HEK293 (cell line): ENCODE measurements at regions not wholly inside any gene's neighbourhood (a gene's known extent, or its start where the extent isn't known, plus 50 kb on each side); places are given as distances from the start of the nearest gene placed in this dataset.
"Not testable (repeated sequence)": the region's sequence is repeated elsewhere in the genome, so short reads cannot be mapped to it uniquely, and the experiment has no call there.

Source experiments
- CTCF ChIA-PET: fragments of 350-600 bp; formaldehyde crosslinking; extraction: SDS; loops from one replicate; lab custom pipeline; 2021; ENCODE audit warnings: antibody characterized with exemption; lab: Yijun Ruan, JAX
- POLR2A ChIA-PET: fragments of 300-600 bp; formaldehyde crosslinking; extraction: SDS; loops from one replicate; lab custom pipeline; 2020; ENCODE audit warnings: antibody characterized with exemption, inconsistent platforms; lab: Yijun Ruan, JAX
- H3K27ac ChIP-seq: fragments of 200-500 bp; sonication (Bioruptor generic); 2 replicates; pipeline ENCODE4 v1.5.1; 2014; ENCODE audit warnings: low read depth, low read length, control low read depth, inconsistent platforms; ENCODE audit errors: extremely low read depth
- H3K36me3 ChIP-seq, 2 experiments: fragments of 200-500 bp in 1 of 2; sonication (Bioruptor generic) in 1 of 2; 1 replicate in 1 of 2; 2 replicates in 1 of 2; pipeline ENCODE4 v1.5.1; 2014 to 2017; ENCODE audit warnings: inconsistent platforms in 2 of 2, low read length in 2 of 2; ENCODE audit not compliant: control insufficient read depth in 2 of 2, insufficient read depth in 1 of 2
- H3K4me1 ChIP-seq: fragments of 200-500 bp; sonication (Bioruptor generic); 2 replicates; pipeline ENCODE4 v1.5.1; 2014; ENCODE audit warnings: mild to moderate bottlenecking, low read length, inconsistent platforms; ENCODE audit not compliant: control insufficient read depth, insufficient read depth
- H3K4me3 ChIP-seq: 2 replicates; pipeline ENCODE4 v1.5.1; 2011; ENCODE audit warnings: low read depth, mild to moderate bottlenecking, control low read depth, low read length, moderate library complexity
- H3K9me3 ChIP-seq: fragments of 200-500 bp; sonication (Bioruptor generic); 2 replicates; pipeline ENCODE4 v1.5.1; 2014; ENCODE audit warnings: low read depth, low read length, inconsistent platforms; ENCODE audit not compliant: control insufficient read depth, insufficient read depth
- BCL11B ChIP-seq: fragments of 450-650 bp; formaldehyde crosslinking; IDR thresholded peaks from 2 replicates; pipeline ENCODE4 v1.5.1; 2016; ENCODE audit warnings: low read depth, missing biosample characterization, missing genetic modification characterization
- GLI4 ChIP-seq: fragments of 450-650 bp; formaldehyde crosslinking; IDR thresholded peaks from 2 replicates; pipeline ENCODE4 v1.5.1; 2016; ENCODE audit warnings: missing biosample characterization, missing genetic modification characterization
- HOXA7 ChIP-seq: sonication (generic); formaldehyde crosslinking; IDR thresholded peaks from 2 replicates; pipeline ENCODE4 v1.8.1; 2022; ENCODE audit warnings: missing genetic modification reagents, borderline replicate concordance
- IKZF3 ChIP-seq: fragments of 450-650 bp; IDR thresholded peaks from 2 replicates; pipeline ENCODE4 v1.5.0; 2018; ENCODE audit warnings: missing biosample characterization, mild to moderate bottlenecking, missing genetic modification characterization, moderate library complexity
- KLF9 ChIP-seq: fragments of 450-650 bp; formaldehyde crosslinking; IDR thresholded peaks from 2 replicates; pipeline ENCODE4 v1.5.1; 2016; ENCODE audit warnings: missing biosample characterization, missing genetic modification characterization, low read depth
- PRDM6 ChIP-seq: fragments of 450-650 bp; formaldehyde crosslinking; IDR thresholded peaks from 2 replicates; pipeline ENCODE4 v1.5.1; 2017; ENCODE audit warnings: missing biosample characterization, missing genetic modification characterization
- YY2 ChIP-seq: fragments of 450-650 bp; formaldehyde crosslinking; IDR thresholded peaks from 2 replicates; pipeline ENCODE4 v1.5.1; 2016; ENCODE audit warnings: missing biosample characterization, missing genetic modification characterization
- ZEB2 ChIP-seq: fragments of 450-650 bp; formaldehyde crosslinking; IDR thresholded peaks from 2 replicates; pipeline ENCODE4 v1.5.1; 2016; ENCODE audit warnings: missing biosample characterization, missing genetic modification characterization
- ZFP69B ChIP-seq: fragments of 450-650 bp; formaldehyde crosslinking; IDR thresholded peaks from 2 replicates; pipeline ENCODE4 v1.5.1; 2016; ENCODE audit warnings: missing biosample characterization, missing genetic modification characterization
- ZNF175 ChIP-seq: fragments of 450-650 bp; formaldehyde crosslinking; IDR thresholded peaks from 2 replicates; pipeline ENCODE4 v1.5.1; 2016; ENCODE audit warnings: missing biosample characterization, missing genetic modification characterization
- ZNF202 ChIP-seq: fragments of 450-650 bp; formaldehyde crosslinking; IDR thresholded peaks from 2 replicates; pipeline ENCODE4 v1.5.1; 2016; ENCODE audit warnings: missing biosample characterization, missing genetic modification characterization, borderline replicate concordance
- ZNF335 ChIP-seq: fragments of 450-650 bp; formaldehyde crosslinking; conservative IDR thresholded peaks from 2 replicates; pipeline ENCODE4 v1.5.1; 2016; ENCODE audit warnings: missing biosample characterization, missing genetic modification characterization
- ZNF354C ChIP-seq: fragments of 450-650 bp; formaldehyde crosslinking; IDR thresholded peaks from 2 replicates; pipeline ENCODE4 v1.5.1; 2016; ENCODE audit warnings: missing biosample characterization, missing genetic modification characterization, low read depth, borderline replicate concordance
- ZNF398 ChIP-seq: fragments of 450-650 bp; formaldehyde crosslinking; IDR thresholded peaks from 2 replicates; pipeline ENCODE4 v1.5.1; 2017; ENCODE audit warnings: missing biosample characterization, missing genetic modification characterization
- ZNF416 ChIP-seq: fragments of 450-650 bp; formaldehyde crosslinking; IDR thresholded peaks from 2 replicates; pipeline ENCODE4 v1.5.1; 2016; ENCODE audit warnings: missing biosample characterization, missing genetic modification characterization
- ZNF426 ChIP-seq: fragments of 450-650 bp; formaldehyde crosslinking; IDR thresholded peaks from 2 replicates; pipeline ENCODE4 v1.5.1; 2017; ENCODE audit warnings: missing biosample characterization, missing genetic modification characterization, mild to moderate bottlenecking, inconsistent platforms, moderate library complexity
- ZNF514 ChIP-seq: fragments of 450-650 bp; formaldehyde crosslinking; IDR thresholded peaks from 2 replicates; pipeline ENCODE4 v1.5.1; 2016; ENCODE audit warnings: missing biosample characterization, missing genetic modification characterization
- ZNF596 ChIP-seq: fragments of 450-650 bp; IDR thresholded peaks from 2 replicates; pipeline ENCODE4 v1.5.0; 2018; ENCODE audit warnings: missing biosample characterization, mild to moderate bottlenecking, missing genetic modification characterization, moderate library complexity
- ZNF600 ChIP-seq: fragments of 450-650 bp; formaldehyde crosslinking; IDR thresholded peaks from 2 replicates; pipeline ENCODE4 v1.5.1; 2016; ENCODE audit warnings: missing biosample characterization, missing genetic modification characterization
- ZNF677 ChIP-seq: fragments of 450-650 bp; IDR thresholded peaks from 2 replicates; pipeline ENCODE4 v1.5.0; 2018; ENCODE audit warnings: missing biosample characterization, mild to moderate bottlenecking, missing genetic modification characterization, moderate library complexity
- ZNF707 ChIP-seq: fragments of 450-650 bp; formaldehyde crosslinking; IDR thresholded peaks from 2 replicates; pipeline ENCODE4 v1.5.1; 2016; ENCODE audit warnings: missing biosample characterization, missing genetic modification characterization
- ZNF777 ChIP-seq: fragments of 450-650 bp; formaldehyde crosslinking; IDR thresholded peaks from 2 replicates; pipeline ENCODE4 v1.5.1; 2017; ENCODE audit warnings: missing biosample characterization, missing genetic modification characterization, borderline replicate concordance
- ZSCAN16 ChIP-seq: fragments of 450-650 bp; formaldehyde crosslinking; IDR thresholded peaks from 2 replicates; pipeline ENCODE4 v1.5.1; 2016; ENCODE audit warnings: missing biosample characterization, missing genetic modification characterization
- TF ChIP-seq, protein P1 (sequence below): fragments of 450-650 bp; formaldehyde crosslinking; IDR thresholded peaks from 2 replicates; pipeline ENCODE4 v1.5.1; 2016; ENCODE audit warnings: missing biosample characterization, missing genetic modification characterization
- TF ChIP-seq, protein P2 (sequence below): fragments of 450-650 bp; formaldehyde crosslinking; IDR thresholded peaks from 2 replicates; pipeline ENCODE4 v1.5.1; 2016; ENCODE audit warnings: missing biosample characterization, missing genetic modification characterization

DNA sequence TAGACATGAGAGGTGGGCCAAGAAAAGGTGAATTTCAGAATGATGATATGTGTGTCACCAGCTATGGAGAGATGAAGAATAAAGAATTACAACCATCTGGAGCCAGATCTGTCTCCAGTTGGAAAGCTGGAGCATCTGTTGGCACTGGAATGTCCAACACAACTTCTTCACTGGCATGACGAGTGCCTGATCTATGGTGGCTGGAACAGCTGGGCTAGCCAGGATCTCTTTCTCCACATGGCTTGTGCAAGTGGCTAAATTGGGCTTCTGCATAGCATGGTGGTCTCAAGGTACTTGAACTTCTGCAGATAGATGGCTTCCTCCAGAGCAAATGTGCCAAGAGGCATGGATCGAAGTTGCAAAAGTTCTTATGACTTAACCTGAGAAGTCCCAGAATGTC is 256.1 kb upstream of the NCAM1 start:
- ChIA-PET POLR2A (no interaction called here), CTCF (no interaction called here)
- no peaks in the 10 kb centered on the region for H3K4me1 ChIP-seq
- TF ChIP-seq, protein P1, sequence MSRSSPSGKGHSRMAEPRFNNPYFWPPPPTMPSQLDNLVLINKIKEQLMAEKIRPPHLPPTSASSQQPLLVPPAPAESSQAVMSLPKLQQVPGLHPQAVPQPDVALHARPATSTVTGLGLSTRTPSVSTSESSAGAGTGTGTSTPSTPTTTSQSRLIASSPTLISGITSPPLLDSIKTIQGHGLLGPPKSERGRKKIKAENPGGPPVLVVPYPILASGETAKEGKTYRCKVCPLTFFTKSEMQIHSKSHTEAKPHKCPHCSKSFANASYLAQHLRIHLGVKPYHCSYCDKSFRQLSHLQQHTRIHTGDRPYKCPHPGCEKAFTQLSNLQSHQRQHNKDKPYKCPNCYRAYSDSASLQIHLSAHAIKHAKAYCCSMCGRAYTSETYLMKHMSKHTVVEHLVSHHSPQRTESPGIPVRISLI (tag by site-specific recombination), result no peak
- TF ChIP-seq YY2 (tag by site-specific recombination) (no peak), ZNF596 (no peak), ZNF416 (tag by site-specific recombination) (no peak), GLI4 (tag by site-specific recombination) (no peak)
- no peaks in the 10 kb centered on the region for H3K36me3 ChIP-seq
- no peak overlapping the region for H3K4me3 ChIP-seq
- H3K9me3 ChIP-seq, result no peaks in the 10 kb centered on the region
- no peak overlapping the region for H3K27ac ChIP-seq

GRCh38 chr11:112706863-112707262 is 254.4 kb upstream of the NCAM1 start:
- CTCF ChIA-PET, result no interaction called here

GRCh38 chr11:112714340-112714739 is 246.9 kb upstream of the NCAM1 start:
- H3K27ac ChIP-seq, H3K4me3 ChIP-seq, POLR2A ChIA-PET, H3K9me3 ChIP-seq, H3K36me3 ChIP-seq, CTCF ChIA-PET, H3K4me1 ChIP-seq: not testable (repeated sequence)

More at GRCh38 chr11:112706863-112707262, 254.4 kb upstream of the NCAM1 start:
- TF ChIP-seq ZNF202 (tag by site-specific recombination), result no peak
- no peak for TF ChIP-seq ZFP69B
- TF ChIP-seq ZNF426 (tag by site-specific recombination), result no peak
- no peak for TF ChIP-seq HOXA7
- TF ChIP-seq ZNF600, result no peak
- no peak for TF ChIP-seq ZEB2 (tag by site-specific recombination)
- no peak for TF ChIP-seq IKZF3 (tag by site-specific recombination)
- H3K9me3 ChIP-seq, result no peaks in the 10 kb centered on the region
- no peak overlapping the region for H3K27ac ChIP-seq
- no peaks in the 10 kb centered on the region for H3K4me1 ChIP-seq
- no peaks in the 10 kb centered on the region for H3K36me3 ChIP-seq
- H3K4me3 ChIP-seq, result no peak overlapping the region
- POLR2A ChIA-PET, result no interaction called here

GRCh38 chr11:112715056-112715455 is 246.2 kb upstream of the NCAM1 start:
- no peak overlapping the region for H3K27ac ChIP-seq
- POLR2A ChIA-PET, result no interaction called here
- no peaks in the 10 kb centered on the region for H3K9me3 ChIP-seq
- H3K4me1 ChIP-seq, result no peaks in the 10 kb centered on the region
- no peaks in the 10 kb centered on the region for H3K36me3 ChIP-seq
- CTCF ChIA-PET, result no interaction called here
- no peak overlapping the region for H3K4me3 ChIP-seq
- no peak for TF ChIP-seq ZNF335 (tag by site-specific recombination)
- TF ChIP-seq, protein P2, sequence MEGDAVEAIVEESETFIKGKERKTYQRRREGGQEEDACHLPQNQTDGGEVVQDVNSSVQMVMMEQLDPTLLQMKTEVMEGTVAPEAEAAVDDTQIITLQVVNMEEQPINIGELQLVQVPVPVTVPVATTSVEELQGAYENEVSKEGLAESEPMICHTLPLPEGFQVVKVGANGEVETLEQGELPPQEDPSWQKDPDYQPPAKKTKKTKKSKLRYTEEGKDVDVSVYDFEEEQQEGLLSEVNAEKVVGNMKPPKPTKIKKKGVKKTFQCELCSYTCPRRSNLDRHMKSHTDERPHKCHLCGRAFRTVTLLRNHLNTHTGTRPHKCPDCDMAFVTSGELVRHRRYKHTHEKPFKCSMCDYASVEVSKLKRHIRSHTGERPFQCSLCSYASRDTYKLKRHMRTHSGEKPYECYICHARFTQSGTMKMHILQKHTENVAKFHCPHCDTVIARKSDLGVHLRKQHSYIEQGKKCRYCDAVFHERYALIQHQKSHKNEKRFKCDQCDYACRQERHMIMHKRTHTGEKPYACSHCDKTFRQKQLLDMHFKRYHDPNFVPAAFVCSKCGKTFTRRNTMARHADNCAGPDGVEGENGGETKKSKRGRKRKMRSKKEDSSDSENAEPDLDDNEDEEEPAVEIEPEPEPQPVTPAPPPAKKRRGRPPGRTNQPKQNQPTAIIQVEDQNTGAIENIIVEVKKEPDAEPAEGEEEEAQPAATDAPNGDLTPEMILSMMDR (tag by site-specific recombination), result no peak
- TF ChIP-seq PRDM6 (tag by site-specific recombination), result no peak
- TF ChIP-seq ZNF514 (tag by site-specific recombination), result no peak
- no peak for TF ChIP-seq ZNF175 (tag by site-specific recombination)
- no peak for TF ChIP-seq KLF9 (tag by site-specific recombination)
- no peak for TF ChIP-seq ZNF398 (tag by site-specific recombination)
- no peak for TF ChIP-seq ZNF777
- TF ChIP-seq ZNF354C (tag by site-specific recombination), result no peak
- TF ChIP-seq ZSCAN16 (tag by site-specific recombination), result no peak
- TF ChIP-seq ZNF707 (tag by site-specific recombination), result no peak
- TF ChIP-seq ZNF677 (tag by site-specific recombination), result no peak
- TF ChIP-seq BCL11B (tag by site-specific recombination), result no peak
